SU-DHL-6 (cell line): ENCODE measurements at regions not wholly inside any gene's neighbourhood (a gene's known extent, or its start where the extent isn't known, plus 50 kb on each side); places are given as distances from the start of the nearest gene placed in this dataset.

ENCODE experiments used
- H2AFZ ChIP-seq: fragments of 200-600 bp; sonication (generic); 2 replicates; pipeline ENCODE4 v1.6.1; 2014; ENCODE audit warnings: low read depth, mild to moderate bottlenecking, moderate library complexity, mixed read lengths, antibody characterized with exemption, low read length; ENCODE audit not compliant: severe bottlenecking
- H3F3A ChIP-seq: fragments of 200-600 bp; shearing (Covaris generic); 2 replicates; pipeline ENCODE4 v1.6.0; 2016; ENCODE audit warnings: antibody characterized with exemption, mild to moderate bottlenecking; ENCODE audit not compliant: insufficient read depth
- H3K27ac ChIP-seq: fragments of 200-600 bp; sonication (generic); 2 replicates; pipeline ENCODE4 v1.5.1; 2016; ENCODE audit warnings: low read depth, mild to moderate bottlenecking, low read length, moderate library complexity, mixed read lengths
- H3K27me3 ChIP-seq: fragments of 200-600 bp; sonication (generic), shearing (Covaris generic); 2 replicates; pipeline ENCODE4 v1.6.0; 2014; ENCODE audit warnings: mild to moderate bottlenecking, low read length
- H3K36me3 ChIP-seq: fragments of 200-600 bp; sonication (generic); 2 replicates; pipeline ENCODE4 v1.6.1; 2014; ENCODE audit warnings: mild to moderate bottlenecking, low read length, mixed read lengths
- H3K4me2 ChIP-seq: fragments of 300-600, 200-600 bp; shearing (Covaris generic), sonication (generic); 2 replicates; pipeline ENCODE4 v1.6.0; 2014; ENCODE audit warnings: low read length, low read depth, mild to moderate bottlenecking; ENCODE audit not compliant: poor library complexity, severe bottlenecking
- H3K4me3 ChIP-seq: fragments of 200-600 bp; sonication (generic); 2 replicates; pipeline ENCODE4 v1.5.1; 2014; ENCODE audit warnings: antibody characterized with exemption, low read length, mild to moderate bottlenecking, mixed read lengths; ENCODE audit not compliant: insufficient read depth, poor library complexity, severe bottlenecking
- H3K79me2 ChIP-seq: fragments of 200-600 bp; sonication (generic); 2 replicates; pipeline ENCODE4 v1.6.1; 2014; ENCODE audit warnings: mild to moderate bottlenecking, low read length, moderate library complexity; ENCODE audit not compliant: insufficient read depth
- H3K9ac ChIP-seq: fragments of 200-600 bp; sonication (generic); 2 replicates; pipeline ENCODE4 v1.7.0; 2014; ENCODE audit warnings: mild to moderate bottlenecking, low read length
- H3K9me2 ChIP-seq: fragments of 200-600 bp; sonication (generic); replicated peaks from 2 replicates; pipeline ENCODE4 v1.6.1; 2014; ENCODE audit warnings: low read length; ENCODE audit not compliant: insufficient read depth
- H3K9me3 ChIP-seq: fragments of 200-600 bp; sonication (generic); 2 replicates; pipeline ENCODE4 v1.6.1; 2014; ENCODE audit warnings: low read length, mixed read lengths; ENCODE audit not compliant: insufficient read depth
- H4K20me1 ChIP-seq: fragments of 200-600 bp; sonication (generic); 2 replicates; pipeline ENCODE4 v1.6.1; 2014; ENCODE audit warnings: low read depth, mild to moderate bottlenecking, antibody characterized with exemption, low read length, moderate library complexity, mixed read lengths
- CTCF ChIP-seq: fragments of 200-600 bp; sonication (generic); IDR thresholded peaks from one replicate; pipeline ENCODE4 v1.5.1; 2017; ENCODE audit warnings: antibody characterized with exemption, mild to moderate bottlenecking, low read length, moderate library complexity; ENCODE audit not compliant: insufficient read depth, poor library complexity, severe bottlenecking
- EZH2phosphoT487 ChIP-seq: fragments of 200-600 bp; sonication (generic), shearing (Covaris generic); conservative IDR thresholded peaks from 2 replicates; pipeline ENCODE4 v1.6.1; 2018; ENCODE audit warnings: mild to moderate bottlenecking, antibody characterized with exemption, low read length, moderate library complexity, mixed read lengths

DNA sequence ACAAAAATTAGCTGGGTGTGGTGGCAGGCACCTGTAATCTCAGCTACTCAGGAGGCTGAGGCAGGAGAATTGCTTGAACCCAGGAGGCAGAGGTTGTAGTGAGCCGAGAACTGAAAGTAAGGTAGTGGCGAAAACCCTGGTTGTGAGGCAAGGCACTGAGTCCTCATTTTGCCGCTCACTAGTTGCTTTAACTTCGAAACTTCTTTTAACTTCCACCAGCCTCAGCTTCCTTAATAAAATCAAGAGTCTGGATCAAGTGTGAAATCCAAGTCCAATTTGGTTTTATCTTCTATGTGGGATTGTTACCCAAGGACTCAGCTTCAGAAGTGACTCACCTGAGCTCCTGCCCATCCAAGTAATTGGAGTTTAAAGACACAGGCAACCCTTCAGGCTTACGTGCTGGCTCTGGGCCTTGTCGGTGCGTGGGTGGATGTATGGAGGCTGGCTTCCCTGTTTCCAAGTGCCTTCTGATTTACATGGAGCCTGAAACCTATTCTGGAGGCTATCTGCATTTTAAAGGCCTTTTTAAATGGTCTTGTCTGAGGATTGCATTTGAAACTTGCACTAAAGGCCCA, 374.2 kb upstream of the ID2 start:
- no peak for TF ChIP-seq CTCF
- no peak for TF ChIP-seq EZH2phosphoT487
- Histone ChIP-seq H3K9me2 (no peaks in the 10 kb centered on the region), H3K4me3 (no peak overlapping the region), H3K9me3 (no peaks in the 10 kb centered on the region), H3F3A (no peaks in the 10 kb centered on the region), H3K27ac (no peak overlapping the region), H3K4me2 (no peak overlapping the region), H3K79me2 (no peaks in the 10 kb centered on the region), H3K27me3 (no peaks in the 10 kb centered on the region), H2AFZ (no peak overlapping the region), H4K20me1 (no peaks in the 10 kb centered on the region), H3K9ac (no peak overlapping the region), H3K36me3 (no peaks in the 10 kb centered on the region)

- no peaks in the 10 kb centered on the region for H3K27me3 ChIP-seq
- no peaks in the 10 kb centered on the region for H4K20me1 ChIP-seq
- H3K9me3 ChIP-seq: no peaks in the 10 kb centered on the region
- H3K79me2 ChIP-seq: no peaks in the 10 kb centered on the region
- H3K4me3 ChIP-seq: no peak overlapping the region
- H3K4me2 ChIP-seq: no peak overlapping the region
- H3K27ac ChIP-seq: no peak overlapping the region
- no peaks in the 10 kb centered on the region for H3K9me2 ChIP-seq
- no peak overlapping the region for H3K9ac ChIP-seq
- no peaks in the 10 kb centered on the region for H3K36me3 ChIP-seq
- H2AFZ ChIP-seq: no peak overlapping the region
- TF ChIP-seq EZH2phosphoT487: no peak
- no peak for TF ChIP-seq CTCF
- no peaks in the 10 kb centered on the region for H3F3A ChIP-seq
Measured at GRCh38 chr2:8309131-8309530, 372.7 kb upstream of the ID2 start.

- Histone ChIP-seq H3K36me3 (no peaks in the 10 kb centered on the region), H3F3A (no peaks in the 10 kb centered on the region), H3K27ac (no peak overlapping the region), H4K20me1 (no peaks in the 10 kb centered on the region), H3K79me2 (no peaks in the 10 kb centered on the region), H3K27me3 (no peaks in the 10 kb centered on the region), H3K4me2 (no peak overlapping the region), H3K9me2 (no peaks in the 10 kb centered on the region), H3K9ac (no peak overlapping the region), H3K9me3 (no peaks in the 10 kb centered on the region), H2AFZ (no peak overlapping the region), H3K4me3 (no peak overlapping the region)
- TF ChIP-seq CTCF (no peak), EZH2phosphoT487 (no peak)
Measured at GRCh38 chr2:8310557-8311455, 371.1 kb upstream of the ID2 start.
